Mesendoderm (in vitro differentiated cells): ENCODE measurements at regions not wholly inside any gene's neighbourhood (a gene's known extent, or its start where the extent isn't known, plus 50 kb on each side); places are given as distances from the start of the nearest gene placed in this dataset.
"Not testable (repeated sequence)": the region's sequence is repeated elsewhere in the genome, so short reads cannot be mapped to it uniquely, and the experiment has no call there.

Source experiments
- DNase-seq: peaks from one replicate; pipeline ENCODE4 v3.0.0; 2013
- H2AK5ac ChIP-seq: 2 replicates; pipeline ENCODE4 v1.6.1; 2013; ENCODE audit warnings: low read length, inconsistent platforms
- H2BK120ac ChIP-seq: 2 replicates; pipeline ENCODE4 v1.6.1; 2013; ENCODE audit warnings: low read depth, mild to moderate bottlenecking, low read length, moderate library complexity, mixed read lengths
- H2BK15ac ChIP-seq: replicated peaks from 2 replicates; pipeline ENCODE4 v1.6.1; 2013; ENCODE audit warnings: low read depth, mild to moderate bottlenecking, moderate library complexity
- H2BK5ac ChIP-seq: 2 replicates; pipeline ENCODE4 v1.6.1; 2013; ENCODE audit warnings: low read length, inconsistent platforms
- H3K18ac ChIP-seq: 2 replicates; pipeline ENCODE4 v1.6.1; 2013; ENCODE audit warnings: mild to moderate bottlenecking, low read length, mixed read lengths
- H3K23ac ChIP-seq: one replicate; pipeline ENCODE4 v1.6.1; 2013; ENCODE audit warnings: low read length
- H3K27ac ChIP-seq: 2 replicates; pipeline ENCODE4 v1.5.1; 2013; ENCODE audit warnings: low read depth, mild to moderate bottlenecking, inconsistent platforms, low read length, moderate library complexity
- H3K27me3 ChIP-seq: 2 replicates; pipeline ENCODE4 v1.6.1; 2013; ENCODE audit warnings: low read length, control low read depth, mild to moderate bottlenecking, inconsistent platforms; ENCODE audit not compliant: insufficient read depth, poor library complexity
- H3K36me3 ChIP-seq: 2 replicates; pipeline ENCODE4 v1.6.1; 2013; ENCODE audit warnings: low read length, inconsistent platforms; ENCODE audit not compliant: control insufficient read depth, insufficient read depth
- H3K4ac ChIP-seq: one replicate; pipeline ENCODE4 v1.6.1; 2013; ENCODE audit warnings: low read depth, mild to moderate bottlenecking, low read length, moderate library complexity
- H3K4me1 ChIP-seq: 2 replicates; pipeline ENCODE4 v1.6.1; 2013; ENCODE audit warnings: low read depth, low read length, inconsistent platforms; ENCODE audit not compliant: control insufficient read depth
- H3K4me2 ChIP-seq: 2 replicates; pipeline ENCODE4 v1.6.1; 2013; ENCODE audit warnings: low read length
- H3K4me3 ChIP-seq: 2 replicates; pipeline ENCODE4 v1.5.1; 2013; ENCODE audit warnings: mild to moderate bottlenecking, low read length
- H3K56ac ChIP-seq: one replicate; pipeline ENCODE4 v1.6.1; 2013; ENCODE audit warnings: low read length
- H3K79me1 ChIP-seq: 2 replicates; pipeline ENCODE4 v1.6.1; 2013; ENCODE audit warnings: low read length, inconsistent platforms
- H3K79me2 ChIP-seq: 2 replicates; pipeline ENCODE4 v1.6.1; 2013; ENCODE audit warnings: mild to moderate bottlenecking, low read length; ENCODE audit not compliant: control insufficient read depth, insufficient read depth
- H3K9ac ChIP-seq: 2 replicates; pipeline ENCODE4 v1.6.1; 2013; ENCODE audit warnings: low read length, inconsistent platforms
- H4K5ac ChIP-seq: one replicate; pipeline ENCODE4 v1.6.1; 2013; ENCODE audit warnings: low read length
- H4K8ac ChIP-seq: one replicate; pipeline ENCODE4 v1.6.1; 2013; ENCODE audit warnings: low read depth, mild to moderate bottlenecking, control low read depth, low read length, moderate library complexity
- WGBS: extraction: QIAGEN DNeasy Blood & Tissue Kit; methylation state at CpG from one replicate; pipeline ENCODE4 v1.1.7; 2013; ENCODE audit warnings: low lambda C conversion rate, missing lambda C conversion rate; ENCODE audit not compliant: insufficient coverage; ENCODE audit errors: extremely low coverage; 5-methylcytosine and 5-hydroxymethylcytosine counted together

DNA sequence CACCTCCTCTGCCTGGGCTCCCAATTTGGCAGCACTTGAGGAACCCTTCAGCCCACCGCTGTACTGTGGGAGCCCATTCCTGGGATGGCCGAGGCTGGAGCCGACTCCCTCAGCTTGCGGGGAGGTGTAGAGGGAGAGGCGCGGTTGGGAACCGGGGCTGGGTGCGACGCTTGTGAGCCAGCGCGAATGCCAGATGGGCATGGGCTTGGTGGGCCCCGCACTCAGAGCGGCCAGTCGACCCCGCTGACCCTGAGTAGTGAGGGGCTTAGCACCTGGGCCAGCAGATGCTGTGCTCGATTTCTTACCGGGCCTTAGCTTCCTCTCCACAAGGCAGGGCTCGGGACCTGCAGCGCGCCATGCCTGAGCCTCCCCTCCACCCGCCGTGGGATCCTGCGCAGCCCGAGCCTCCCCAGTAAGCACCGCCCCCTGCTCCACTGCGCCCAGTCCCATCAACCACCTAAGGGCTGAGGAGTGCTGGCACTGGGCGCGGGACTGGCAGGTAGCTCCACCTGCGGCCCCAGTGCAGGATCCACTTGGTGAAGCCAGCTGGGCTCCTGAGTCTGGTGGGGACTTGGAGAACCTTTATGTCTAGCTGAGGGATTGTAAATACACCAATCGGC, 58.3 kb upstream of the DEFB108B start:
- no peak overlapping the region for H3K56ac ChIP-seq
- no peak overlapping the region for H3K4me2 ChIP-seq
- no peak overlapping the region for H2BK120ac ChIP-seq
- H3K4me3 ChIP-seq: no peak overlapping the region
- no peak overlapping the region for H3K23ac ChIP-seq
- WGBS: no CpG with 5 or more reads among the region's 30 CpGs
- no peaks in the 10 kb centered on the region for H3K79me1 ChIP-seq
- no peak overlapping the region for H3K4ac ChIP-seq
- H3K9ac ChIP-seq: no peak overlapping the region
- H3K27me3 ChIP-seq: no peaks in the 10 kb centered on the region
- H2BK15ac ChIP-seq: no peak overlapping the region
- H3K27ac ChIP-seq: no peak overlapping the region
- no peak for DNase-seq
- H4K8ac ChIP-seq: no peak overlapping the region
- no peak overlapping the region for H2BK5ac ChIP-seq
- H3K36me3 ChIP-seq: no peaks in the 10 kb centered on the region
- H3K4me1 ChIP-seq: no peaks in the 10 kb centered on the region
- H3K79me2 ChIP-seq: no peaks in the 10 kb centered on the region
- no peak overlapping the region for H4K5ac ChIP-seq
- H2AK5ac ChIP-seq: no peak overlapping the region
- no peak overlapping the region for H3K18ac ChIP-seq

DNA sequence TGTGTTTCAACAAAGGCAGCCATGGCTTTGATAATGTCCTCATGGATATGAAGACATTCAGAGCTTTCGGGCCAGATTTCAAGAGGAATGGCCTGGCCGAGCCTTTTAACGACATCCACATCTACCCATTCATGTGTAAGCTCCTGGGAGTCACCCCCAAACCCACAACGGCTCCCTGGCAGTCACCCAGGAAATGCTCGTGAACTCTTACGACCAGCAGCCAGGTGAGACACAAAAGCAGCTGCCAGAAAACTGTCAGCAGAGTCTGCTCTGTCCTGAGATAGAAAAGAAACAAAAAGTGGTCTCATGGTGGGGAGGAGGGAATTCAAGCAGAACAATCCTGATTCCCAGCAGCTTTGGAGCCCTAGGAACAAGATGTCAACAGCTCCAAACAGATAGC, 52.9 kb upstream of the DEFB108B start:
- not testable (repeated sequence) for H3K4me1 ChIP-seq, H3K4me3 ChIP-seq, H2BK120ac ChIP-seq

DNA sequence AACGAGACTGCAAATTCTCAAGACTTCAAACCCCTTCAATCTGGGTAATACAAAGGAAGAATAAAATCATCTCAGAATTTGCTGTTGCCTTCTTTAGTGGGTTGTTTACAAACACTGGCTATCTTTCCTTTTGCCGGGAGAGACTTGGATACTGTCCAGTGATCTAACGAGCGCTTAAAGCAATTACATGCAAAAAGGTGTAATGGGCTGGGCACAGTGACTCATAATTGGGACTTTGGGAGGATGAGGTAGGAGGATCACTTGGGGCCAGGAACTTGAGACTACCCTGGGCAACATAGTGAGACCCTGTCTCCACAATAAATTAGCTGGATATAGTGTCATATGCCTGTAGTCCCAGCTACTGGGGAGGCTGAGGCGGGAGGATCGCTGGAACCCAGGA, 52.2 kb upstream of the DEFB108B start:
- not testable (repeated sequence) for H3K27ac ChIP-seq, H3K18ac ChIP-seq, H4K5ac ChIP-seq, DNase-seq, H3K4me3 ChIP-seq, H4K8ac ChIP-seq, H3K36me3 ChIP-seq, H3K4me1 ChIP-seq, H2AK5ac ChIP-seq, H3K27me3 ChIP-seq, H3K4me2 ChIP-seq, H3K79me2 ChIP-seq, H2BK5ac ChIP-seq, H2BK120ac ChIP-seq, H3K23ac ChIP-seq, H2BK15ac ChIP-seq, H3K9ac ChIP-seq, H3K79me1 ChIP-seq
- WGBS: no CpG with 5 or more reads among the region's 6 CpGs
- Histone ChIP-seq H3K4ac (peak overlapping the region; percentile 76), H3K56ac (peak overlapping the region; percentile 22)

More for the DNA sequence above, 52.9 kb upstream of the DEFB108B start:
- not testable (repeated sequence) for H4K5ac ChIP-seq, H2AK5ac ChIP-seq, H3K4ac ChIP-seq, H3K36me3 ChIP-seq, H3K27ac ChIP-seq, H2BK5ac ChIP-seq, H3K23ac ChIP-seq, H3K4me2 ChIP-seq, H3K79me2 ChIP-seq, H4K8ac ChIP-seq, H3K79me1 ChIP-seq, DNase-seq, H3K27me3 ChIP-seq, H2BK15ac ChIP-seq
- peak overlapping the region; percentile 23 for H3K18ac ChIP-seq
- WGBS: no CpG with 5 or more reads among the region's 6 CpGs
- peak overlapping the region; percentile 27 for H3K9ac ChIP-seq
- H3K56ac ChIP-seq: peak overlapping the region; percentile 67

DNA sequence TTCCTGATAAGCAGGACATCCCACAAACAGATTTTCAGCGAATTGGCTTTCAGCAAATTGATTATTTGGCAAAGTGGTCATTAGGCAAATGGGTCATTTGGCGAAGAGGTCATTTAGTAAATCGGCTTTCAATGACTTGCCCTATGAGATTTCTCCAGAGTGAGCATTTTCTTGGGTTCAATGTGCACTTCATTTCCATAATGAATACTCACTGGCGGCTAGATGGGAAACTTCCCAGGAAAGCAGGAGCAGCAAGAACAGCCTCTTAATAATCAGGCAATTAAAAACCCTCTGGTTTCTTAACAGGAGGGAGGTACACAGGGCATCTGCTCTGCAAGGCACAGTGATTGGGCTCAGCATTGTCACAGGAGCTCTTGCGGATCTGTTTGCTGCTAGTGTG, 51.5 kb upstream of the DEFB108B start:
- H2BK120ac ChIP-seq, H3K79me1 ChIP-seq, H3K23ac ChIP-seq, H2BK5ac ChIP-seq, H4K8ac ChIP-seq, H4K5ac ChIP-seq, H2BK15ac ChIP-seq, H3K4ac ChIP-seq, H3K4me3 ChIP-seq, H2AK5ac ChIP-seq, H3K27me3 ChIP-seq, H3K9ac ChIP-seq, H3K4me2 ChIP-seq, H3K36me3 ChIP-seq, H3K4me1 ChIP-seq, H3K79me2 ChIP-seq, H3K27ac ChIP-seq, H3K18ac ChIP-seq: not testable (repeated sequence)
- H3K56ac ChIP-seq: peak overlapping the region; percentile 73
- WGBS: no CpG with 5 or more reads among the region's 5 CpGs
- DNase-seq: peak; percentile 59

DNA sequence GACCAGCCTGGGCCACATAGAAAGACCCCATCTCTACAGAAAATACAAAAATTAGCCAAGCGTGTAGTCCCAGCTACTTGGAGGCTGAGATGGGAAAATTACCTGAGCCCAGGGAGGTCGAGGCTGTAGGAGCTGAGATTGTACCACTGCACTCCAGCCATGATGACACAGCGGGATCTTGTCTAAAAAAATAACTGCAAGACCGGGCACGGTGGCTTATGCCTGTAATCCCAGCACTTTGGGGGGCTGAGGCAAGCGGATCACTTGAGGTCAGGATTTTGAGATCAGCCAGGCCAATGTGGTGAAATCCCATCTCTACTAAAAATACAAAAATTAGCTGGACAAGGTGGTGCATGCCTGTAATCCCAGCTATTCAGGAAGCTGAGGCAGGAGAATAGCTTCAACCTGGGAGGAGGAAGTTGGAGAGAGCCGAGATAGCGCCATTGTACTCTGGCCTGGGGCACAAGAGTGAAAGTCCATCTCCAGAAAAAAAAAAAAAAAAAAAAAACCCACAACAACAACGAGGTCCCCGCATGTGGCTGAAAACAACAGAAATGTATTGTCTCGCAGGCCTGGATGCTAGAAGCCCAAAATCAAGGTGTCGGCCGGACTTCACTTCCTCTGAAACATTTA, 50.7 kb upstream of the DEFB108B start:
- H3K79me2 ChIP-seq, H3K4me1 ChIP-seq, H3K23ac ChIP-seq, H4K8ac ChIP-seq, H3K36me3 ChIP-seq, H2BK5ac ChIP-seq, H3K79me1 ChIP-seq, H2BK15ac ChIP-seq, H4K5ac ChIP-seq, H2AK5ac ChIP-seq, H2BK120ac ChIP-seq, H3K9ac ChIP-seq, H3K4me3 ChIP-seq, H3K27ac ChIP-seq, H3K27me3 ChIP-seq, H3K4me2 ChIP-seq: not testable (repeated sequence)
- H3K18ac ChIP-seq: peak overlapping the region; percentile 5
- H3K4ac ChIP-seq: peak overlapping the region; percentile 65
- WGBS: no CpG with 5 or more reads among the region's 13 CpGs
- H3K56ac ChIP-seq: peak overlapping the region; percentile 67
- peak; percentile 28 for DNase-seq

DNA sequence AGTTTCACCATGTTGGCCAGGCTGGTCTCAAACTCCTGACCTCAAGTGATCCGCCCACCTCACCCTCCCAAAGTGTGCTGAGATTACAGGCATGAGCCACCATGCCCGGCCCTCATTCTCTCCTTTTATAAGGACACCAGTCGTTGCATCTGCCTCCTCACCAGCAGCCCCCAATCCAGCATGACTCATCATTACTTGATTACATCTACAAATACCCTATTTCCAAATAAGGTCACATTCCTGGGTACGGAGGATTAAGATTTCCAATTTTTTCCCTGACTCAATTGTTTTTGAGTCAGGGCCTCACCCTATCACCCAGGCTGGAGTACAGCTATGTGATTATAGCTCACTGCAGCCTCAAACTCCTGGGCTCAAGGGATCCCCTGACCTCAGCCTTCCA, 49.8 kb upstream of the DEFB108B start:
- not testable (repeated sequence) for H2BK15ac ChIP-seq, H3K4me3 ChIP-seq, H3K4me1 ChIP-seq, H4K5ac ChIP-seq, H3K56ac ChIP-seq, H4K8ac ChIP-seq, H2BK120ac ChIP-seq, H3K9ac ChIP-seq, H3K79me2 ChIP-seq, H3K23ac ChIP-seq, H2BK5ac ChIP-seq, H3K36me3 ChIP-seq, H3K27me3 ChIP-seq, H3K27ac ChIP-seq, H2AK5ac ChIP-seq, H3K18ac ChIP-seq, H3K79me1 ChIP-seq, H3K4ac ChIP-seq, H3K4me2 ChIP-seq
- peak; percentile 39 for DNase-seq
- no CpG with 5 or more reads among the region's 4 CpGs for WGBS
